ENCODE measurements at regions not wholly inside any gene's neighbourhood (a gene's known extent, or its start where the extent isn't known, plus 50 kb on each side); places are given as distances from the start of the nearest gene placed in this dataset.

- no peak for TF ChIP-seq CTCF (conservative IDR thresholded peaks at IDR 0.05 in 1 of 2, IDR thresholded peaks at IDR 0.05 in 1 of 2; ENCODE audit: extremely low read depth in 1 of 2, insufficient read depth in 1 of 2, low read depth in 1 of 2, low read length in 2 of 2)
- TF ChIP-seq EZH2 (IDR thresholded peaks at IDR 0.05; ENCODE audit: borderline replicate concordance, low read length): no peak
These were observed 71.6 kb upstream of the TET2 start for GRCh38 chr4:105075045-105075444.
